SK-N-MC (cell line): ENCODE measurements at regions not wholly inside any gene's neighbourhood (a gene's known extent, or its start where the extent isn't known, plus 50 kb on each side); places are given as distances from the start of the nearest gene placed in this dataset.

Experiments
- DNase-seq: peaks from one replicate; pipeline ENCODE4 v3.0.0-alpha.2; 2011; ENCODE audit warnings: low read depth, low spot score
- H3K27ac ChIP-seq: fragments of 200-600 bp; sonication (generic); 2 replicates; pipeline ENCODE4 v1.5.1; 2016; ENCODE audit warnings: mixed run types
- H3K36me3 ChIP-seq: fragments of 200-600 bp; sonication (generic); 2 replicates; pipeline ENCODE4 v1.6.1; 2017; ENCODE audit warnings: antibody characterized with exemption, low read length, mixed read lengths; ENCODE audit not compliant: insufficient read depth
- H3K4me3 ChIP-seq: fragments of 200-600 bp; sonication (generic); 2 replicates; pipeline ENCODE4 v1.5.1; 2016
- H3K9ac ChIP-seq: fragments of 200-600 bp; sonication (generic); 2 replicates; pipeline ENCODE4 v1.8.0; 2017; ENCODE audit warnings: mixed run types, mixed read lengths; ENCODE audit not compliant: insufficient read length
- H3K9me3 ChIP-seq: fragments of 200-600 bp; sonication (generic); 2 replicates; pipeline ENCODE4 v1.6.1; 2017; ENCODE audit warnings: low read depth, mild to moderate bottlenecking, antibody characterized with exemption, low read length, moderate library complexity, mixed read lengths
- EZH2 ChIP-seq: fragments of 200-600 bp; sonication (generic); IDR thresholded peaks from one replicate; pipeline ENCODE4 v1.6.1; 2017; ENCODE audit warnings: antibody characterized with exemption
- FOXP2 ChIP-seq: optimal IDR thresholded peaks from 2 replicates; pipeline ENCODE3; 2011; ENCODE audit warnings: mild to moderate bottlenecking, moderate library complexity; ENCODE audit not compliant: insufficient read depth; ENCODE audit errors: extremely low read length, control extremely low read depth
- POLR2AphosphoS5 ChIP-seq: IDR thresholded peaks from 2 replicates; pipeline ENCODE4 v1.6.1; 2012; ENCODE audit warnings: mild to moderate bottlenecking, low read depth, low read length, borderline replicate concordance

DNA sequence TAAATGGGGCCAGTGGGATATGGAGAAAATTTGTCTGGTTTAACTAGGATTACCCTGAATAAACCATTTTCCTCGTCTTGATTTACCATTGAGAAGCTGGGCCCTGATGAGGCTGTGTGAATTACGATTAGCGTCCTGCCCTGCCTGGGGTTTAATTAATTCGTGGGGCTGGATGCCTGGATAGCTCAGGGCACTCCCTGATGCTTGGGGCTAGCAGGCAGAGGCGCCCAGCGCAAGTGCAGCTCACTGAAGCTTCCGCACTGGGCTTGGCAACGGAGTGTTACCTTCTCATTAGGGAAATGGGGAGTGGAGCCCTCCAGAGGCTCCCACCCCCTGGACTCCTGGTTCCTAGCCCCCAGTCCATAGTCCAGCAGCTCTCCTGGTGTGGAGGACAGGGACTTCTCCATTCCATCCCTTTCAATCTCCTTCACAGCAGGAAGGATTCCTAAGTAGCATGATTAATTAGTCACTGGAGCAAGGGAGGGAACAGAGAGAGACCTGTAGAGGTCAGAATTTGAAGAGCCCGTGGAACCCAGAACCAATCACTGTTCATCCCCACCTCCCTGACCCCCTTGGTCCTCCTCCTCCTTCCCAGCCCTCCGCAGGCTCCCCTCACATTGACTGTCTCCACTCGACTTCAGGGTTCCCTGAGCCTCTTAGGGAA is 107.2 kb downstream of the UQCRFS1 start:
- no peaks in the 10 kb centered on the region for H3K36me3 ChIP-seq
- no peak overlapping the region for H3K4me3 ChIP-seq
- H3K9me3 ChIP-seq, result no peaks in the 10 kb centered on the region
- DNase-seq, result no peak
- TF ChIP-seq FOXP2 (no peak), EZH2 (no peak), POLR2AphosphoS5 (no peak)
- no peak overlapping the region for H3K9ac ChIP-seq
- no peak overlapping the region for H3K27ac ChIP-seq

DNA sequence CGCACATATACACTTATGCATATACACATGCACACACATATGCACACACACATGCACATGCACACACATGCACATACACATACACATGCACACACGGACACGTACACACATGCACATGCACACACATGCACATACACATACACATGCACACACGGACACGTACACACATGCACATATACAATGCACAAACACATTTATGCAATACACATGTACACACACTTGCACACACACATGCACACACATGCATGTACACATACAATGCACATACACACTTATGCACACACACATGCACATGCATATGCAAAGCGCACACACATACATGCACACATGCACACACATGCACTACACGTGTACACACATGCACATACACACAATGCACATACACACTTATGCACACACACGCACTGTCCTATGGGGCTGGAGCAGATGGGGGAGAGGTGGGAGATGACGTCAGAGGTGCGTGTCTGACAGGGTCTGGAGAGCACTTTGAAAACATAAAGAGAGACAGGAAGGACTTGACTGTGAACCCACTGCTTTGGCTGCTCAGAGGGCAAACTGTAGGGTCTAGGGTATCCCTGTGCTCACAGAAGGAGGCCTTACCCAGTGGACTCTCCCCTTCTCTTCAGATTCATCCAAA is 108.2 kb downstream of the UQCRFS1 start:
- TF ChIP-seq FOXP2, result no peak
- no peak for TF ChIP-seq EZH2
- no peak for TF ChIP-seq POLR2AphosphoS5
- Histone ChIP-seq H3K9ac (no peak overlapping the region), H3K36me3 (no peaks in the 10 kb centered on the region), H3K4me3 (no peak overlapping the region), H3K27ac (no peak overlapping the region), H3K9me3 (no peaks in the 10 kb centered on the region)
- DNase-seq, result no peak

GRCh38 chr19:29098863-29099481 is 114.0 kb downstream of the UQCRFS1 start:
- no peak overlapping the region for H3K4me3 ChIP-seq
- no peak overlapping the region for H3K27ac ChIP-seq
- TF ChIP-seq POLR2AphosphoS5 (no peak), FOXP2 (no peak), EZH2 (no peak)
- no peak overlapping the region for H3K9ac ChIP-seq
- H3K36me3 ChIP-seq, result no peaks in the 10 kb centered on the region
- no peak for DNase-seq
- H3K9me3 ChIP-seq, result no peaks in the 10 kb centered on the region

- Histone ChIP-seq H3K9me3 (no peaks in the 10 kb centered on the region), H3K36me3 (no peaks in the 10 kb centered on the region), H3K9ac (no peak overlapping the region), H3K27ac (no peak overlapping the region), H3K4me3 (no peak overlapping the region)
- no peak for TF ChIP-seq EZH2
- no peak for TF ChIP-seq POLR2AphosphoS5
- TF ChIP-seq FOXP2, result no peak
- DNase-seq, result no peak
Measured at GRCh38 chr19:29098091-29098490, 114.9 kb downstream of the UQCRFS1 start.

- TF ChIP-seq FOXP2 (no peak), POLR2AphosphoS5 (no peak), EZH2 (no peak)
- no peak overlapping the region for H3K27ac ChIP-seq
- no peaks in the 10 kb centered on the region for H3K36me3 ChIP-seq
- H3K9me3 ChIP-seq, result no peaks in the 10 kb centered on the region
- no peak overlapping the region for H3K9ac ChIP-seq
- no peak overlapping the region for H3K4me3 ChIP-seq
- DNase-seq, result no peak
Measured at GRCh38 chr19:29096896-29097295, 116.1 kb downstream of the UQCRFS1 start.

DNA sequence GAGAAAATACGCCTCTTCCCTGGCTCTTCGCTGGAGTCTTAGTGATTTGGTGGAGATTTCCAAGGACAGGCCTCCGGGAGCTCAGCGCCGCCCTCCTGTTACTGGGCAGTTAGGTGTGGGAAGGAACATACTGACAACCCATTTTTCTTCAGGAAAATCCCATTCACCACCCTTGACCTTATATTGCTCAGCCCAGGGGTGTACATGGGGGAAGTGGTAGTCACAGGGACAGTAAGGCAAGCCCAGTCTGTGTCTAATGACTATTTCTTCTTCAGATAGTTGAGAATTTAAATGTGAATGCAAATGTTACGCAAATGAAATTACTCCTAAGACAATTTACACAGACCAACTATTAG is 119.4 kb downstream of the UQCRFS1 start:
- no peaks in the 10 kb centered on the region for H3K9me3 ChIP-seq
- no peak overlapping the region for H3K4me3 ChIP-seq
- TF ChIP-seq POLR2AphosphoS5, result no peak
- TF ChIP-seq EZH2, result no peak
- no peak for TF ChIP-seq FOXP2
- H3K27ac ChIP-seq, result no peak overlapping the region
- no peaks in the 10 kb centered on the region for H3K36me3 ChIP-seq
- H3K9ac ChIP-seq, result no peak overlapping the region
- DNase-seq, result no peak

DNA sequence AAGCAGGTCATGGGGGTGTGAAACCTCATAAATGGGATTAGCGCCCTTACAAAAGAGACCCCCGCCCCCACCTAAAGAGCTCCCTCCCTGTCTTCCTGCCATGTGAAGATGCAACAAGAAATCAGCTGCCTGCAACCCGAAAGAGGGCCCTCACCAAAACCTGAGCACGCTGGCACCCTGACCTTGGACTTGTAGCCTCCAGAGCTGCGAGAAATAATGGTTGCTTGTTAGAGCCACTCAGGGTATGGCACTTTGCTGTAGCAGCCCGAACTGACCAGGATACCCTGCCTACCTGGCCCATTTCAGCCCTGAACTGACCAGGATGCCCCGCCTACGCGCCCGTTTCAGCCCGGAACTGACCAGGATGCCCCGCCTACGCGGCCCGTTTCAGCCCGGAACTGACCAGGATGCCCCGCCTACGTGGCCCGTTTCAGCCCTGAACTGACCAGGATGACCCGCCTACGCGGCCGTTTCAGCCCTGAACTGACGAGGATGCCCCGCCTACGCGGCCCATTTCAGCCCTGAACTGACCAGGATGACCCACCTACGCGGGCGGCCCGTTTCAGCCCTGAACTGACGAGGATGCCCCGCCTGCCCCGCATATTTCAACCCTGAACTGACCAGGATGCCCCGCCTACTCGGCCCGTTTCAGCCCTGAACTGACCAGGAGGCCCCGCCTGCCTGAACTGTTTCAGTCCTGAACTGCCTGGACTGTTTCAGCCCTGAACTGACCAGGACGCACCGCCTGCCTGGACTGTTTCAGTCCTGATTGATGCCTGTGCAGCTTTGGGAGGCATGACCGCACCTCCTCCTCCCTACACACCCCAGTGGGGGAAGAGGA is 120.0 kb downstream of the UQCRFS1 start:
- H3K36me3 ChIP-seq, result no peaks in the 10 kb centered on the region
- H3K4me3 ChIP-seq, result no peak overlapping the region
- no peak overlapping the region for H3K9ac ChIP-seq
- H3K27ac ChIP-seq, result no peak overlapping the region
- no peak for DNase-seq
- TF ChIP-seq POLR2AphosphoS5, result no peak
- no peak for TF ChIP-seq FOXP2
- no peak for TF ChIP-seq EZH2
- no peaks in the 10 kb centered on the region for H3K9me3 ChIP-seq

- Histone ChIP-seq H3K4me3 (no peak overlapping the region), H3K9ac (no peak overlapping the region), H3K9me3 (no peaks in the 10 kb centered on the region), H3K27ac (no peak overlapping the region), H3K36me3 (no peaks in the 10 kb centered on the region)
- TF ChIP-seq EZH2, result no peak
- no peak for DNase-seq
Measured at GRCh38 chr19:29090783-29091526, 122.0 kb downstream of the UQCRFS1 start.
